Suprapubic skin (tissue), 4 donors: ENCODE measurements at regions not wholly inside any gene's neighbourhood (a gene's known extent, or its start where the extent isn't known, plus 50 kb on each side); places are given as distances from the start of the nearest gene placed in this dataset.

Source experiments
- CTCF ChIP-seq, 2 donors: fragments of 200-600 bp in 1 of 2; fragments of 450-650 bp in 1 of 2; sonication (generic) in 1 of 2; IDR thresholded peaks; one replicate each; pipeline ENCODE4 v1.5.1; 2016 to 2019; ENCODE audit warnings: antibody characterized with exemption in 2 of 2, mild to moderate bottlenecking in 1 of 2, moderate library complexity in 1 of 2
- POLR2A ChIP-seq, 2 donors: fragments of 450-650 bp; IDR thresholded peaks; one replicate each; pipeline ENCODE4 v1.6.1; 2017; ENCODE audit warnings: antibody characterized with exemption in 2 of 2, mild to moderate bottlenecking in 2 of 2, moderate library complexity in 2 of 2
- POLR2AphosphoS5 ChIP-seq, 3 donors: sonication (generic); formaldehyde crosslinking; IDR thresholded peaks; one replicate each; pipeline ENCODE4 v1.6.1; 2017; ENCODE audit warnings: antibody characterized with exemption in 3 of 3

- TF ChIP-seq CTCF (IDR thresholded peaks at IDR 0.05) (no peak), POLR2A (IDR thresholded peaks at IDR 0.05) (no peak), POLR2AphosphoS5 (IDR thresholded peaks at IDR 0.05) (no peak)
These were observed 133.3 kb upstream of the SLC10A2 start for GRCh38 chr13:103199380-103200088.
